H9 (cell line): ENCODE measurements at regions not wholly inside any gene's neighbourhood (a gene's known extent, or its start where the extent isn't known, plus 50 kb on each side); places are given as distances from the start of the nearest gene placed in this dataset.

Experiments
- DNase-seq: peaks from one replicate; pipeline ENCODE4 v3.0.0-alpha.2; 2017
- H2AFZ ChIP-seq: one replicate; pipeline ENCODE4 v1.6.1; 2013; ENCODE audit warnings: mild to moderate bottlenecking, low read length, control low read depth, moderate library complexity
- H2AK5ac ChIP-seq: 2 replicates; pipeline ENCODE4 v1.6.1; 2013; ENCODE audit warnings: low read length, control low read depth, mixed read lengths; ENCODE audit not compliant: insufficient read length
- H2BK120ac ChIP-seq: one replicate; pipeline ENCODE4 v1.6.1; 2013; ENCODE audit warnings: low read depth, mild to moderate bottlenecking, low read length, control low read depth, inconsistent platforms; ENCODE audit not compliant: poor library complexity, severe bottlenecking
- H2BK12ac ChIP-seq: 2 replicates; pipeline ENCODE4 v1.6.1; 2013; ENCODE audit warnings: low read length, control low read depth, mixed read lengths, low read depth; ENCODE audit not compliant: insufficient read length
- H2BK15ac ChIP-seq: 2 replicates; pipeline ENCODE4 v1.6.1; 2013; ENCODE audit warnings: low read depth, low read length, control low read depth
- H2BK20ac ChIP-seq: one replicate; pipeline ENCODE4 v1.6.1; 2013; ENCODE audit warnings: low read depth, mild to moderate bottlenecking, low read length, control low read depth, inconsistent platforms; ENCODE audit not compliant: poor library complexity, severe bottlenecking
- H2BK5ac ChIP-seq: 2 replicates; pipeline ENCODE4 v1.6.1; 2013; ENCODE audit warnings: low read length, control low read depth, mixed read lengths; ENCODE audit not compliant: insufficient read length
- H3K14ac ChIP-seq: 2 replicates; pipeline ENCODE4 v1.6.1; 2013; ENCODE audit warnings: low read length, control low read depth; ENCODE audit not compliant: insufficient read depth
- H3K18ac ChIP-seq: 2 replicates; pipeline ENCODE4 v1.6.1; 2013; ENCODE audit warnings: low read depth, mild to moderate bottlenecking, mixed read lengths, low read length, control low read depth; ENCODE audit not compliant: insufficient read length
- H3K23ac ChIP-seq: 2 replicates; pipeline ENCODE4 v1.6.1; 2013; ENCODE audit warnings: low read length, control low read depth, mixed read lengths, low read depth; ENCODE audit not compliant: insufficient read length
- H3K23me2 ChIP-seq: 2 replicates; pipeline ENCODE4 v1.6.1; 2013; ENCODE audit warnings: low read depth, mild to moderate bottlenecking, mixed read lengths, low read length, control low read depth; ENCODE audit not compliant: insufficient read length, poor library complexity, severe bottlenecking
- H3K27ac ChIP-seq: 2 replicates; pipeline ENCODE4 v1.5.1; 2013; ENCODE audit warnings: low read length, control low read depth, mixed read lengths, low read depth; ENCODE audit not compliant: insufficient read length
- H3K27me3 ChIP-seq: 2 replicates; pipeline ENCODE4 v1.6.1; 2013; ENCODE audit warnings: low read length, control low read depth, inconsistent platforms; ENCODE audit not compliant: insufficient read depth
- H3K4ac ChIP-seq: 2 replicates; pipeline ENCODE4 v1.6.1; 2013; ENCODE audit warnings: low read depth, mild to moderate bottlenecking, control low read depth, inconsistent platforms, low read length, moderate library complexity
- H3K4me1 ChIP-seq: 2 replicates; pipeline ENCODE4 v1.6.1; 2013; ENCODE audit warnings: low read length, control low read depth, inconsistent platforms; ENCODE audit not compliant: insufficient read depth
- H3K4me2 ChIP-seq: 2 replicates; pipeline ENCODE4 v1.6.1; 2013; ENCODE audit warnings: low read length, control low read depth, mixed read lengths; ENCODE audit not compliant: insufficient read length, insufficient read depth
- H3K56ac ChIP-seq: 2 replicates; pipeline ENCODE4 v1.6.1; 2013; ENCODE audit warnings: low read depth, mild to moderate bottlenecking, mixed read lengths, low read length, control low read depth; ENCODE audit not compliant: insufficient read length
- H3K79me1 ChIP-seq: 2 replicates; pipeline ENCODE4 v1.6.1; 2013; ENCODE audit warnings: low read depth, mild to moderate bottlenecking, moderate library complexity, low read length, control low read depth, inconsistent platforms; ENCODE audit not compliant: insufficient read depth, poor library complexity, severe bottlenecking
- H3K79me2 ChIP-seq: 2 replicates; pipeline ENCODE4 v1.6.1; 2013; ENCODE audit warnings: low read length, control low read depth, inconsistent platforms; ENCODE audit not compliant: insufficient read depth
- H3K9ac ChIP-seq: 2 replicates; pipeline ENCODE4 v1.6.1; 2013; ENCODE audit warnings: low read length, control low read depth, mixed read lengths; ENCODE audit not compliant: insufficient read length; ENCODE audit errors: extremely low read depth
- H3K9me3 ChIP-seq: one replicate; pipeline ENCODE4 v1.6.1; 2013; ENCODE audit warnings: low read depth, low read length, inconsistent platforms; ENCODE audit not compliant: control insufficient read depth
- H3T11ph ChIP-seq: one replicate; pipeline ENCODE4 v1.6.1; 2013; ENCODE audit warnings: mild to moderate bottlenecking, low read length, control low read depth, inconsistent platforms
- H4K20me1 ChIP-seq: one replicate; pipeline ENCODE4 v1.6.1; 2013; ENCODE audit not compliant: control insufficient read depth, insufficient read length, insufficient read depth
- H4K5ac ChIP-seq: 2 replicates; pipeline ENCODE4 v1.6.1; 2013; ENCODE audit warnings: low read depth, mild to moderate bottlenecking, mixed read lengths, low read length, control low read depth; ENCODE audit not compliant: insufficient read length
- H4K8ac ChIP-seq: replicated peaks from 2 replicates; pipeline ENCODE4 v1.6.1; 2013; ENCODE audit warnings: low read length, control low read depth, mixed read lengths, low read depth; ENCODE audit not compliant: insufficient read length
- H4K91ac ChIP-seq: 2 replicates; pipeline ENCODE4 v1.6.1; 2013; ENCODE audit warnings: low read depth, mild to moderate bottlenecking, moderate library complexity, mixed read lengths, low read length, control low read depth; ENCODE audit not compliant: insufficient read length
- H3K27ac Mint-ChIP-seq, 3 experiments: 2 replicates in 2 of 3; 3 replicates in 1 of 3; pipeline ENCODE4 v1.8.0; 2020 to 2021; ENCODE audit warnings: mixed read lengths in 3 of 3, mild to moderate bottlenecking in 1 of 3, moderate library complexity in 1 of 3
- H3K27me3 Mint-ChIP-seq: 2 replicates; pipeline ENCODE4 v1.8.0; 2021; ENCODE audit warnings: low read depth, mild to moderate bottlenecking, moderate library complexity, mixed read lengths
- H3K36me3 Mint-ChIP-seq, 3 experiments: 2 replicates in 2 of 3; 3 replicates in 1 of 3; pipeline ENCODE4 v1.8.0; 2020 to 2021; ENCODE audit warnings: low read depth in 3 of 3, mixed read lengths in 3 of 3; ENCODE audit not compliant: insufficient read depth in 1 of 3
- H3K4me1 Mint-ChIP-seq, 2 experiments: 2 replicates each; pipeline ENCODE4 v1.8.0; 2020; ENCODE audit warnings: mixed read lengths in 2 of 2
- H3K4me3 Mint-ChIP-seq, 2 experiments: 2 replicates in 1 of 2; 3 replicates in 1 of 2; pipeline ENCODE4 v1.8.0; 2020 to 2021; ENCODE audit warnings: mild to moderate bottlenecking in 2 of 2, mixed read lengths in 2 of 2, moderate library complexity in 1 of 2
- H3K9me3 Mint-ChIP-seq, 2 experiments: 2 replicates in 1 of 2; 3 replicates in 1 of 2; pipeline ENCODE4 v1.8.0; 2020; ENCODE audit warnings: mild to moderate bottlenecking in 2 of 2, mixed read lengths in 2 of 2, moderate library complexity in 1 of 2
- WGBS: extraction: QIAGEN DNeasy Blood & Tissue Kit; methylation state at CpG from one replicate; pipeline ENCODE4 v1.1.7; 2013; ENCODE audit warnings: missing lambda C conversion rate, low lambda C conversion rate, mixed read lengths; ENCODE audit not compliant: insufficient read length; ENCODE audit errors: extremely low coverage; 5-methylcytosine and 5-hydroxymethylcytosine counted together
- TF ChIP-seq, protein P1 (sequence below): fragments of 200-600 bp; sonication (generic); conservative IDR thresholded peaks from 3 replicates; pipeline ENCODE4 v1.8.0; 2021; ENCODE audit warnings: antibody characterized with exemption, mild to moderate bottlenecking

DNA sequence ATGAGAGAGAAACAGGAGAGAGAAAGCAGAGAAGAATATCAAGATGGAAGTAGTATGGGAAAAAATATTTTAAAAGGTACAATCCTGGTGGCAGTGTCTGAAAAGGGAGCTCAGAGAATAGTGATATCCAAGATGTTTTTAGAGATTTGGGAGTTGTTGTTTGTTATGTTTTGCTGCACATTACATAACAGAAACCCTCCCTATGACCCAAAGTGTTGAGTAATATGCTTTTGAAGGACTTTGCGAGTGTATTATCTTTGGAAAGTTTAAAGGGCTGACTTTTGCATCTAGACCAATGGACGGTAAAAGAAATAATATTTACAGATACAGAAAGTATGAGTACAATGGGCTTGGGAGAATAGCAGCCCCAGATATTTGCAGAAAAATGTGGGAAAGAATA, 759.7 kb downstream of the NTRK3 start:
- Histone ChIP-seq H2AFZ (no peak overlapping the region), H3K79me2 (no peaks in the 10 kb centered on the region), H3K27ac (no peak overlapping the region), H4K20me1 (no peaks in the 10 kb centered on the region), H3K14ac (no peak overlapping the region), H3K4ac (no peak overlapping the region), H4K8ac (no peak overlapping the region), H3K18ac (no peak overlapping the region), H3K9ac (no peak overlapping the region), H2BK15ac (no peak overlapping the region), H3T11ph (no peak overlapping the region), H4K5ac (no peak overlapping the region), H3K4me1 (no peaks in the 10 kb centered on the region), H2BK12ac (no peak overlapping the region), H3K4me2 (no peak overlapping the region), H3K23me2 (no peaks in the 10 kb centered on the region), H2BK20ac (no peak overlapping the region), H4K91ac (no peak overlapping the region), H2AK5ac (no peak overlapping the region), H2BK120ac (no peak overlapping the region), H2BK5ac (no peak overlapping the region), H3K27me3 (no peaks in the 10 kb centered on the region), H3K9me3 (no peaks in the 10 kb centered on the region), H3K23ac (no peak overlapping the region), H3K79me1 (no peaks in the 10 kb centered on the region), H3K56ac (no peak overlapping the region)
- Mint-ChIP-seq H3K4me3 (no peak overlapping the region), H3K27ac (no peak overlapping the region), H3K9me3 (peaks cover 3 to 6% of the 10 kb centered on the region in 2 experiments; a peak in 3 of 5 replicates), H3K36me3 (peaks cover 0 to 8% (median 0%) of the 10 kb centered on the region in 3 experiments; a peak in 1 of 7 replicates), H3K4me1 (peaks cover 5 to 8% of the 10 kb centered on the region in 2 experiments; a peak in 3 of 4 replicates), H3K27me3 (no peaks in the 10 kb centered on the region; the same call in 1 of the 2 replicates)
- WGBS: no CpG with 5 or more reads among the region's 2 CpGs
- TF ChIP-seq, protein P1, sequence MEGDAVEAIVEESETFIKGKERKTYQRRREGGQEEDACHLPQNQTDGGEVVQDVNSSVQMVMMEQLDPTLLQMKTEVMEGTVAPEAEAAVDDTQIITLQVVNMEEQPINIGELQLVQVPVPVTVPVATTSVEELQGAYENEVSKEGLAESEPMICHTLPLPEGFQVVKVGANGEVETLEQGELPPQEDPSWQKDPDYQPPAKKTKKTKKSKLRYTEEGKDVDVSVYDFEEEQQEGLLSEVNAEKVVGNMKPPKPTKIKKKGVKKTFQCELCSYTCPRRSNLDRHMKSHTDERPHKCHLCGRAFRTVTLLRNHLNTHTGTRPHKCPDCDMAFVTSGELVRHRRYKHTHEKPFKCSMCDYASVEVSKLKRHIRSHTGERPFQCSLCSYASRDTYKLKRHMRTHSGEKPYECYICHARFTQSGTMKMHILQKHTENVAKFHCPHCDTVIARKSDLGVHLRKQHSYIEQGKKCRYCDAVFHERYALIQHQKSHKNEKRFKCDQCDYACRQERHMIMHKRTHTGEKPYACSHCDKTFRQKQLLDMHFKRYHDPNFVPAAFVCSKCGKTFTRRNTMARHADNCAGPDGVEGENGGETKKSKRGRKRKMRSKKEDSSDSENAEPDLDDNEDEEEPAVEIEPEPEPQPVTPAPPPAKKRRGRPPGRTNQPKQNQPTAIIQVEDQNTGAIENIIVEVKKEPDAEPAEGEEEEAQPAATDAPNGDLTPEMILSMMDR: no peak
- no peak for DNase-seq
